ENCODE measurements at regions not wholly inside any gene's neighbourhood (a gene's known extent, or its start where the extent isn't known, plus 50 kb on each side); places are given as distances from the start of the nearest gene placed in this dataset.
"Not testable (repeated sequence)": the region's sequence is repeated elsewhere in the genome, so short reads cannot be mapped to it uniquely, and the experiment has no call there.

DNA sequence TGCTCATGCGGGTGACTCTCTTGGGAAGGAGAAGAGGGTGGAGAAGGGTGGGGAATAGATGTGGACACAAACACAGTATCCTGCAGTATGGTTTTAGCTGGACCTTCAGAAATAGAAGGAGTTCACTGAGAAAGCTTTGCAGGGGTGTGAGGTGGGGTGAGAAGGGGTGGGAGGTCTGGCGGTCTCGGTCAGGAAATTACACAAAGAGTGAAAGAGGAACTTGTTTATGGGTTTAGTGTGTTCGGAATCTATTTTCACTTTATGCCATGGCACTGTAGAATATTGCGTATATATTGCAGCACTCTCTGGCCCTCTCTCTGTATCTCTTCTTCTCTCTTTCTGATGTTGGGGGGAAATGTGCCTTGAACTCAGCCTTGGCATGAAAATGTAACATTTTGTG is 148.2 kb upstream of the GOT2 start:
- DNase-seq (ENCODE audit: low spot score) = no peak

DNA sequence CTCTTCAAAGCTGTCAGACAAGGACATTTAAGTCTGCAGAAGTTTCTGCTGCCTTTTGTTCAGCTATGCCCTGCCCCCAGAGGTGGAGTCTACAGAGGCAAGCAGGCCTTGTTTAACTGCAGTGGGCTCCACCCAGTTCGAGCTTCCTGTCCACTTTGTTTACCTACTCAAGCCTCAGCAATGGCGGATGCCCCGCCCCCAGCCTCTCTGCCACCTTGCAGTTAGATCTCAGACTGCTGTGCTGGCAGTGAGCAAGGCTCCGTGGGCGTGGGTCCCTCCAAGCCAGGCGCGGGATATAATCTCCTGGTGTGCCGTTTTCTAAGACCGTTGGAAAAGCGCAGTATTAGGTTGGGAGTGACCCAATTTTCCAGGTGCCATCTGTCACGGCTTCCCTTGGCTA is 144.5 kb upstream of the GOT2 start:
- not testable (repeated sequence) for DNase-seq (ENCODE audit: low spot score)

DNA sequence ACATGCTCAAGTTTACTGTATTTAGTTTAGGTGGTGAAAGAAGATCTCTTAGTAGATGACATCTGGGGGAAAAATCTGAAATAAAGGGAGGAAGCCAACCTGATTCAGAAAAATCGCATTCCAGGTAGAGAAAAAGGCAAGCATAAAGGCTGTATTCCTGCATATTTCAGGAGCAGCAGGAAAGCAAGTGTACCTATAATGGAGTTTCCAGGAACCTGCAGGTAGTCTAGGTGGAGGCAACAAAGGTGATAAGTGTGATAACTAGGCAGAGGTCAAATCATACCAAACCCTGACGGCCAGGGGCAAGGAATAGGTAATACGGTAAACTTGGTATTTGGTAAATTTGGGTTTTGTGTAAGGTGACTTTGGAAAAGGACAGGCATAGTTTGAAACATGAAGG is 132.8 kb upstream of the GOT2 start:
- DNase-seq (ENCODE audit: low spot score) = no peak

DNA sequence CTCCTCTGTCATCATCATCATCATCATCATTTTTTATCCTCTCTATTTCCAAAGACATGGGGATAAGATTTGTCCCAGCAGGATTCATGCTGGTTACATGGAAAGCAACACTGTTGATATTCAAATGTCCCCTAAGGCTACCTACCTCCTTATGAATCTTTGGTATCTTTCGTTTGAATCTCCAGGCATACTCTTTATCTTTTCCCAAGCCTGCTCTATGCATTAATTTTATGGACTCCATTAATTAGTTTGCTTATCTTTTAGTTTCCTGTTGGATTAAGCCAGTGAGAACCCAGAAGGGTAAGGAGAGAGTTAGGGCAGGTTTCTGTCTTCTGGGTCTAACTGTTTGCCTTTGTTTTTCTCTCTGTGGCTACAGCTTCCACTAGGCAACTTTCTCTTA is 129.6 kb upstream of the GOT2 start:
- no peak for DNase-seq (ENCODE audit: low spot score)

DNA sequence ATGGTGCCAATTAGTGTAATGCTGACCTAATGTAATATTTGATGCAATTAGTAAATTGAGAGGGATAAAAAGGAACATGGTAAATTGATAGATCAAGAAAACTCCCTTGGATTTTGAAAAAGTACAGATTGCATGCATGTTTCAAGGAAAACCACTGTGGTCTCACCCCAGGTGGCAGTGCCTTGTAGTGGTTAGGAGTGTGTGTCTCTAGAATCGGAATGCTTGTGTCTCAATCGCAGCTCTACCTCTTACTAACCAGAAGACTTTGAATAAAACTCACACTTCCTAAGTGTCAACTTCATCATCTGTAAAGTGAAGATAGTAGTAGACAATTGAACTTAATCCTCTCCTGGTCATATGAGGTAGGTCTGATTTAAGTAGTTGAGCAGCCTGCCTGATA is 128.9 kb upstream of the GOT2 start:
- DNase-seq (ENCODE audit: low spot score) = no peak

DNA sequence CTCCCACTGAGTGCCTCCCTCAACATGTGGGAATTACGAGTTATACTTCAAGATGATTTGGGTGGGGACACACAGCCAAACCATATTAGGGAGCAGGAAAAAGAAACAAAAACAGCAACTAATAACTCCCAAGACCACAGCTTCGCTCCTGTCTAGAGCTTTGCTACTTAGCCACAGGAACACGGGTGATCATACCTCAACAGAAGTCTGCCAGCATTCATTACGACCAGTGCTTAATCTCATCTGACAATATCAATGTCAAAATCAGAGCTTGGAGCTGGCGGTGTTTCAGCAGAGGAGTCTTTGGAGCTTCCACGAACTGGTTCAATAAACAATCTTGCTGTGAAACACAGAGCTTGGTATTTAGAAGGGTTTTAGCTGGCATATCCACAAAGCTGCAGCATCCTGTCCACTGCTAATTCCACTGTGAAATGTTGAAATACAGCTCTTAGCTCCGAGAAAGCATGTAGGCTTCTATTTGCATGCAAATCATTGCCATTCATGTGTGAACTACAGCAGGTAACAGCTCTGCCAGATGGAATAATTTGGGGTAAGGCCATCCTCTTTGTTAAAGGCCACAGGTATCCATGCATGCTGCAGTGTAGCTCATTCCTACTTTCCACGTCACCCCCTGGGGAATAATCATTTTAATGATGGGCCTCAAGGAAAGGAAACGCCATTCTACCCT is 128.4 kb upstream of the GOT2 start:
- no peak for DNase-seq (ENCODE audit: low spot score)

DNA sequence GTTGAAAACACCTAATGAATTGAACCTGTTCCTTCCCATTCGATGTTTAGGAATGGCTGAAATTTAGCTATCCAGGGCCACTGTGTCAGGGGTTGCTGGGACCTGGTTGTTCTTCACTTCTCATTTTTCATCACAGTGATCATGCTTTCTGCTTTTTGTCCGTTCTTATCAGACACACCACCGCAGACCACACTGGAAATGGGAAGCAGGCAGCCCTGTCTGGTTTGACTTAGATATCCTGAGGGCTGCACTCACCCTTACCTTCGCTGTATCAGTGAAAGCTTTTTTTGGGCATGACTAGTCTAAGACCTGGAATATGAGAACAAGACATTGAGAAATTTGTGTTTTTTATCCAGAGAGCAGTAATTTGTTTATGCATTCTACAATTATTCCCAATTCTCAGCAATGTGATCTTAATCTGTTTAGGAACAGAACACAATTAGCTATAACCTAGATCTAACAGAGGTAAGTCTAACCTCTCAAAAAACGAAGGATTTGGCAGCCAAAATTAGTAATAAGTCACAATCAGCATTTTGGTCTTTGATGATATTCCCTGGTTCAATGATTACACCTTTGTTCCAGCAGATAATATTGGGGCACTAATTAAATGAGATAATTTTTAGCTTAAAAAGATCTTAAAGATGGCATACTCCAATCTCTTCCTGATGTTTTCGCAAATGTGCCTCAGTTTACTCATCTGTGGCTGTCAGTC is 126.0 kb upstream of the GOT2 start:
- DNase-seq (ENCODE audit: low spot score) = no peak

DNA sequence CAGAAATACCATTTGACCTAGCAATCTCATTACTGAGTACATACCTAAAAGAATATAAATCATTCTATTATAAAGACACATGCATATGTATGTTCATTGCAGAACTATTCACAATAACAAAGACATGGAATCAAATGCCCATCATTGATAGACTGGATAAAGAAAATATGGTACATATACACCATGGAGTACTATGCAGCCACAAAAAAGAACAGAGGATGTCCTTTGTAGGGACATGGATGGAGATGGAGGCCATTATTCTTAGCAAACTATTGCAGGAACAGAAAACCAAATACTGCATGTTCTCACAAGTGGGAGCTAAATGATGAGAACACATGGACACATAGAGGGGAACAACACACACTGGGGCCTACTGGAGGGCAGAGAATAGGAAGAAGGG is 124.5 kb upstream of the GOT2 start:
- DNase-seq (ENCODE audit: low spot score) = not testable (repeated sequence)

DNA sequence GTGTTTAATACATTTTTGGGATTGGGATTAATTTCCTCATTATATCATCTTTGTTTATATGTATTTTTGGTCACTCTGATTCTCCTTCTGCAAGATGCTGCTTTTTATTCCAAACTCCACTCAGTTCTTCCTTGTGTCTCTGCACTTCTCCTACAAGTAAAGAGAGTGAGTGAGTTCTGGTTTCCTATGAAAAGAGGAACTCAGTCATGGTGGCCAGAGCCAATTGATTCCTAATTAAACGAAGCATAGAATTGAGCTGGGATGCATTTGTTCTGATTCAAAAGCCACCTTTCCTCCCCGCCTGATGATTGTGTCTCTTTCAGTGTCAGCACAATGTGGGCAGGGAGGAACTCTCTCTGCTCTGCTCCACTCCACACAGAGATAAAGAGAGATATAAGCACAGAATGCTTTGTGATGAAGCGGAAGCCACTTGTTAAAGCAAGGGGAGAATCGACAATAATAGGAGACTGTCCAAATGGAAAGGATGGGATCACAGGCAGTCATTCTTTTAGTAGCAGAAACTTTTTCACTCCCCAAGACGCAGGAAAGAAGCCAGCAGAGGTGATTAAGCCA is 121.3 kb upstream of the GOT2 start:
- no peak for DNase-seq (ENCODE audit: low spot score)

DNA sequence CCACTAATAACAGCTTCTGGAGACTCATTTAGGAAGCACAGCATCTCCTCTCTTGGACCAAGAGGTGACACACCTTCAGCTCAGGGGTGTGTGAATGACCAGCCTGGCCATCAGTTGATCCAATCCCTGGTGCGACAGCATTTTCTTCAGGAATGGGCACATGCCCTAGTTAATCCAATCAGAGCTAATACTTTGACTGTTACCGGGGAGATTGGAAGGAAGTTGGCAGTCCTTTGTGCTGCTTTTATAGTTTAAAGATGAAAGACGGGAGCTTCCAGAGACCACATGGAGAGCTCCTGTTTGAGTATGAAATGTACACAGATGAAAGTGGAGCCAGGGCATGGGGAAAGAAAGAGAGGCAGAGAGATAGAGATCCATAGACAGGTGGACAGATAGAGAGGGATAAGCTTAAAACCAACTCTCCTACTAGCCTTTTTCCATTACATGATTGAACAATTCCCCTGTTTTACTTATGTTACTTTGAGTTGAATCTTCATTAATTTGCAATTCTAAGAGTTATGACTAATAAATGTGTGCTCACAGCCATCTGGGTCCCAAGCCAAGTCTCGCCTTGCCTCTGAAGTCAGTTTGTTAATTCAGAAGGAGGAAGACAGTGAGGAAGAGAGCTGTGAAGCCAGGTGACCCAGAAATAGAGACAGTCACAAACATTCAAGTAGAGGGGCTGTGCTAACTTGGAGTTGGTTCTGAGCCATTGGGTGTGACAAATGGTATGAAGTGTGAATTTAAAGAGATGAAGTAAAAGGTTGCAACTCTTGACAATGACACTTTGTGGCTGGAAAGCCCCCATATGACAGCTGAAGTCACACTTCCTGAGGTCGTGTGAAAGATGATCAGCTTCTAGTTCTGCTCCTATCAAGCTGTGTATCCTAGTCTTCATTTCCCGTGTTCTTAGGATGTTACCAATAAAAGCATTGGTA is 120.0 kb upstream of the GOT2 start:
- no peak for DNase-seq (ENCODE audit: low spot score)

DNA sequence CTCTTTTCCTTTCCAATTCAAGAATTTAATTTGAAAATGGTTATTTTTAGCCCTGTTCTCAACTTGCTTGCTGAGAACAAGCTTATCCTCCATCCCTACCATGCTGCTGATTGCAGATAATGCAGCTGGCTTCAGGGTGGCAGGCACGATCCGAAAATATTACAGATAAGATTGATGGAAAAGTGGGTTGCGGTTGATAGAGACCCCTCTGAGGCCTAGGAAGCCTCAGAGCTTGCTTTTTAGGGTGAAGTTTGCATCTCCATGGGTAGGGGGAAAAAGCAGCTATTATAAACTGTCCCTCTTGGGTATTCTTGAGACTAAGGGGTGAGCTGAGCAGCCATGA is 116.5 kb upstream of the GOT2 start:
- DNase-seq (ENCODE audit: low spot score) = no peak

DNA sequence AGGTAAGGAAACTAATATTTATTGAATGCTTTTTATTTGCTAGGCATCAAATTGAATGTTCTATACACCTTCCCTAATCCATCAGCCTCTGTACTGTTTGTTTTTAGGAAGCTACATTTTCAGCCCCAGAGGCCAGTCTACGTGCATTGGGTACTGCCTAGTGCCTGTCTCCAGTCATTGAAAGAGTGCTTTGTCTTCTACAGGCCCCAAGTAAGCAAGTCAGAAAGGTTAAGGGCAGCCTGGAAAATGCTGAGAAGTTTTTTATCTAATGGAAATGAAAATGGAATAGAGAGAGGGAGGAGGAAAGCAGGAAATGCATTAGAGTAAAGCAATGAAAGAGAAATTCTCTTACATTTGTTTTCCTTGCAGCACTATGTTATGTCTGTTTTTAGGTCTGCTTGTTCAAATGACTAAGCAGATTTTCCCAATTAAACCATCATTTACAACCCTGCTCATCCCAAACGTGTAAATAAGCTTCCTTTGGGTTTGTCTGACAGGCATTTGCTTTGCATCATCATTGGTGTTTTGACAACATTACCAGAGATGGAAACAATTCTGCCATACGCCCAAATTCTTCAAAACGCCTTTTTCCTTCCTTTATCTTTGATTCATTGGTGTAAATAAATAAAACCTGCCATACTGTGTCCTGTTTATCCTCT is 116.0 kb upstream of the GOT2 start:
- DNase-seq (ENCODE audit: low spot score) = no peak

DNA sequence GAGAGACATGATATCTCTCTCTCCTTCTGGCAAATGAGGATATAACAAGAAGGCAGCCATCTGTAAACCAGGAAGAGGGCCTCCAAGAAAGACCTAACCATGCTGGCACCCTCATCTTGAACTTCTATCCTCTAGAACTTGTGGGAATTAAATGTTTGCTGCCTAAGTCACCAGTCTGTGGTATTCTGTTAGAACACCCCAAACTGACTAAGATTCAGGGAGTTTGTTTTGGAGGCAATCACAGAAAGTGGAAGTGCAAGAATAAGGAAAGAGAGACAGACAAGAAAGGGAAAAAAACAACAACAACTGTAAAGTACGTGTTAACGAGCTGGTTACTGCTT is 114.5 kb upstream of the GOT2 start:
- no peak for DNase-seq (ENCODE audit: low spot score)

DNA sequence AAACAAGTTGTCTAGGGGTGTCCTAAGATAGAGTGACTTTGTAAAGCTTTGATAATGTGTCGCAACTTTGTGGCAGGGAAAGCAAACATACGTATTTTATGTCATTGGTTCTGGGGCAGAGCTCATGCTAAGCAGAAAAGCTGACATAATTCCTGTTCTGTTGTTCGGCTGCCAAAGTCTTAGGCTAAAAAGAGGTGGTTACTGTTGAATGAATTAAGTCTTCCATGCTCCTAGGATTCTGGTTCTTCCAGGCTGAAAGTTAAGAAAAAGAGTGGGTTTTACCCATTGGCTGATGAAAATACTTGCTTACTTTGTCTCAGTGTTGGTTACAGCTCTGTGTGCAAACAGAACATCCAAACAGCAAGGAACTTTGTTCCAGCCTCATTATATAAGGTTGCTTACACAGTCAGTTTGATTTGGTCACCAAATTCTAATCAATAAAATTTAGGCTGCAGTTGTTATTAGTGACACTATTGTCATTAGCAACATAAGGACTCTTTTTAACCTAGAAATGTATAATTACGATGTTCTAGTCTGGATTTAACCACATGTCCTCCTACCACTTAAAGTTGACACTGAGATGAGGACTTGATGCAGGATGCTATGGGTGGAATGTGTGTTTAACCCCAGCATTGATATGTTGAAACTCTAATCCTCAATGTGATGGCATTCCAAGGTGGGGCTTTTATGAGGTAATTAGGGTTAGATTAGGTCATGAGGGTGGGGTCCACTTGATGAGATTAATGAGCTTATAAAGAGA is 114.0 kb upstream of the GOT2 start:
- no peak for DNase-seq (ENCODE audit: low spot score)

DNA sequence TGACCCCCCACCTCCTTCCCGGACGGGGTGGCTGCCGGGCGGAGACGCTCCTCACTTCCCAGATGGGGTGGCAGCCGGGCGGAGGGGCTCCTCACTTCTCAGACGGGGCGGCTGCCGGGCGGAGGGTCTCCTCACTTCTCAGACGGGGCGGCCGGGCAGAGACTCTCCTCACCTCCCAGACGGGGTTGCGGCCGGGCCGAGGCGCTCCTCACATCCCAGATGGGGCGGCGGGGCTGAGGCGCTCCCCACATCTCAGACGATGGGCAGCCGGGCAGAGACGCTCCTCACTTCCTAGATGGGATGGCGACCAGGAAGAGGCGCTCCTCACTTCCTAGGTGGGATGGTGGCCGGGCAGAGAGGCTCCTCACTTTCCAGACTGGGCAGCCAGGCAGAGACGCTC is 112.1 kb upstream of the GOT2 start:
- not testable (repeated sequence) for DNase-seq (ENCODE audit: low spot score)

DNA sequence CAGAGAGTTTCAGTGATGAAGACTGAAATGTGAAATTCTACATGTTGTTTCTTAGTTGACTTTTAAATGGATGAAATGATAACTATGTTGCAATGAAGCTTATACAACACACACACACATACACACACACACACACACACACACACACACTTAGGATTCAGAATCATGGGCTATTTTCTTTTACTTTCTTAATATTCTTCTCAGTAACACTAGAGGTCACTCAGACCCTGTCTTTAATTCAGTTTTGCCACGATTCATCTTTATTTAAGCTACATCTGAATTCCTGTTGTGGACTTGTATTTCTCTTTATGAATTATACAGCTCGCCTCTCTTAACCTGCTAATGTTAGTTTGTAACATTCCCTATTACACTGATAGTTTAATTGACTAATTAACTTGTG is 109.6 kb upstream of the GOT2 start:
- no peak for DNase-seq (ENCODE audit: low spot score)

DNA sequence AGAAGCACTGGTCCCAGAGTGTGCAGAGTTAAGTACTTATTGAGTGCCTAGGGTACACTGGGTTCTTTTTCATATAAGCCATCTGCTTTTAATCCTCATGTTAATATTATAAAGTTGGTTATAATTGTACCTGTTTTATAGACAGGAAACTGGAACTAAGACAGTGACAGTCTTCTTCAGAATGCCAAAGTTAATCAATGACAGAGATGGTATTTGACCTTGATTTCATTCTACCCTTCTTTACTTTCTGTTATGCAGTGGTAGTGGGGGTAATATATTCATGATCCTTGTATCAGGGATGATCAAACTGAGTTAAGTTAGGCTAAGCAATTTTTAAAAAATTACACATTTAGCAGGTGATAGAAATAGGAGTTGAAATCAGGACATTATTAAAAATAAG is 108.6 kb upstream of the GOT2 start:
- no peak for DNase-seq (ENCODE audit: low spot score)

DNA sequence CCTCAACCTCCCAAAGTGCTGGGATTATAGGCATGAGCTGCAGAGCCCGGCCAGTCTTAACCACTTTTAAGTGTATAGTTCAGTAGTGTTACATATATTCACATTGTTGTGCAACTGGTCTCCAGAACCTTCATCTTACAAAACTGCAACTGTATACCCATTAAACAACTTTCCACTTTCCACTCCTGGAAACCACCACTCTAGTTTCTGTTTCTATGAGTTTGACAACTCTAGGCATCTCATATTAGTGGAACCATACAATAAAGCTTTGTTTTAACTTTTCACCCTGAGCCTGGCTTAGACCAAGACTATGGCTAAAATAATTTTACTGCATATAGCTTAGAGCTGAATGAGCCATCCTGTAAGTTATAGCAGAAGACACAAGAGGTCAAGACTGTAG is 108.0 kb upstream of the GOT2 start:
- no peak for DNase-seq (ENCODE audit: low spot score)

DNA sequence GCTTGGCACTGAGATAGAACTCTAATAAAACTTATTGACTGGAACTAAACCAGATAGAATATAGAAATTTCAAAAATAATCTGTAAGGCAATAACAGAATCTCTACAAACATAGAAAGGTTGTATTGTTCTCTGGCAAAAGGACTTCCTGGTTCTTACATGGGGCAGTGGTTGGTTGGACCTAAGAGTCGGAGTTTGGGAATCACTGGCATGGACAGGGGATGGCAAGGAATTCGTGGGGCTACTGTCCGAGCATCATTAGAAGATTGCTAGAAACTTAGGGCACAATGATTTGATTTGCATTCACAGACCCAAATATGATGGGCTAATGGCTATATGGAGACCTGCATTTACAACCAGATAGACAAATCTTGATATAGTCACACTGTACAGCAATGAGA is 103.8 kb upstream of the GOT2 start:
- DNase-seq (ENCODE audit: low spot score) = no peak

DNA sequence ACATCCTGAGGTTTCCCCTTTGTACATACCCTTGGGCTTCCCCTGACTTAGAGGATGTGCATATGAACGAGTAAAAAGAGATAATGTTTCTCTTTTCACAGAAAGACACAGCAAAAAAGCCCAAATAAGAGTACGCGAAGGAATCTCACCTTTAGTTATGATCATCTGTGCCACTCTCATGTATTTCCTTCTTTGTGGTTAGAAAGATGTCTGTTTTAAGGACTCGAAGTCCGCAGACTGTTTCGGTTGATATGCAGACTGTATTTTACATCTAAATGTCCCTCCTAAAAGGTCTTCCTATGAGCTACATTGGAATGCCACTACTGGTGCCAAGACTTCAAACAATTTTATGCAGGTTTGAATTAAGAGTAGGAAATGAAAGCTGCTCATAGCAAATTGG is 102.3 kb upstream of the GOT2 start:
- no peak for DNase-seq (ENCODE audit: low spot score)

DNA sequence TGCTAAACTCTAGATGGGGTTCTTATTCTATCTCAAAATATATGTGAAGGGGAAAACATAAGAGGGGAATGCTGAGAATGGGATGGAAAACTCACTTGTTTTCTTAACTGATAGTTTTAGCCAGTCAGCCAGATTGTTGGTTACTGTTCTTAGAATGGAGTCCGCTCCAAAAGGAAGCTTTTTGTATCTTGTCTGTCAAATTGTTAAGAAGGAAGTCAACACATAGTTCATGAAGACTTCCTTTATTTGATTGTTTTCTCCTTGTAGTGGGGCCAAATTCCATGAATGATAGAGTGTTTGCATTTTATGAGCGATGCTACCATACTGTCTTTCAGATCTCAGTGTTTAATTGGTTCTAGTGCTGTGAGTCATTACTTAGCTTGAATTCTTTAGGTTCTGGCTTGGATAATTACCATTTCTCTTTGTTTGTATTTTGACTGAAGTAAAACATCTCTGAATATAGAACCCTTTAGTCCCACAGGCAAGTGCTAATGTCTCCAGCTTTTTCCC is 98.3 kb upstream of the GOT2 start:
- no peak for DNase-seq (ENCODE audit: low spot score)

Measured in mucosa of gallbladder (tissue), 1 donor.